ENCODE measurements at regions not wholly inside any gene's neighbourhood (a gene's known extent, or its start where the extent isn't known, plus 50 kb on each side); places are given as distances from the start of the nearest gene placed in this dataset.

GRCh38 chr5:92849756-92850155 is 731.3 kb downstream of the NR2F1-AS1 start:
- TF ChIP-seq CTCF (IDR thresholded peaks at IDR 0.05; ENCODE audit: extremely low read depth in 1 of 2, insufficient read depth in 1 of 2, low read depth in 1 of 2, low read length in 2 of 2) = no peak
- no peak for TF ChIP-seq EZH2 (IDR thresholded peaks at IDR 0.05; ENCODE audit: borderline replicate concordance, low read depth, low read length, severe bottlenecking)
- TF ChIP-seq POLR2A (IDR thresholded peaks at IDR 0.05; ENCODE audit: low read depth, low read length) = no peak
- no peak for TF ChIP-seq POLR2AphosphoS5 (IDR thresholded peaks at IDR 0.05; ENCODE audit: insufficient read depth, low read depth, low read length)
- no peak for TF ChIP-seq MAX (IDR thresholded peaks at IDR 0.05; ENCODE audit: insufficient read depth, insufficient read length)

Data from endothelial cell of umbilical vein (primary cell).